ENCODE measurements at regions not wholly inside any gene's neighbourhood (a gene's known extent, or its start where the extent isn't known, plus 50 kb on each side); places are given as distances from the start of the nearest gene placed in this dataset.

DNA sequence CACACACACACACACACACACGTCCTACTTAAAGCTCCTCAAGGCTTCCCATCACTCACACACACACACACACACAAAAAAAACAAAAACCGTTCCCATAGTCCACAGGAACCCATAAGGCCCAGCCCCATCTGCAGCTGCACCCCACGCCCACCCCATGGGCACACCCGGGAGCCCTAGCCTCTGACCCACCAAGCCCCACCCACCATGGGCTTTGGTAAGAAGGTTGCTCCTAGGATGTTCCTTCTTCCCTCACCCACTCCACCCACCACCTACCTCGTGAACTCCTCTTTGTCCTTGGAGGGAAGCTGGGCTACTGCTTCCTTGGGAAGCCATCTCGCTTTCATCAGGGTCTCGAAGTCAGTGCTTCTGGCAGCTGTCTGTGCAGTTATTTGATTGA is 115.1 kb downstream of the TPRA1 start:
- H3K4me1 ChIP-seq (ENCODE audit: control insufficient read depth, insufficient read depth, low read length, poor library complexity, severe bottlenecking) = no peaks in the 10 kb centered on the region
- no peak for ATAC-seq (ENCODE audit: low read depth in 2 of 2)
- peaks cover 2% of the 10 kb centered on the region for H3K27me3 ChIP-seq (ENCODE audit: control insufficient read depth, insufficient read depth, low read length)
- Mint-ChIP-seq H3K27me3 (peaks cover 5% of the 10 kb centered on the region), H3K27ac (no peak overlapping the region), H3K4me1 (no peaks in the 10 kb centered on the region), H3K9me3 (no peaks in the 10 kb centered on the region), H3K36me3 (no peaks in the 10 kb centered on the region), H3K4me3 (no peak overlapping the region)
- no peak for DNase-seq
- H3K9me3 ChIP-seq (ENCODE audit: control insufficient read depth in 2 of 2, low read length in 2 of 2) = no peaks in the 10 kb centered on the region
- no peak overlapping the region for H3K27ac ChIP-seq (ENCODE audit: insufficient read depth, low read length, poor library complexity, severe bottlenecking)
- no peaks in the 10 kb centered on the region for H3K36me3 ChIP-seq (ENCODE audit: control insufficient read depth, insufficient read depth, low read length)
- no peak overlapping the region for H3K4me3 ChIP-seq (ENCODE audit: low read depth, low read length)

DNA sequence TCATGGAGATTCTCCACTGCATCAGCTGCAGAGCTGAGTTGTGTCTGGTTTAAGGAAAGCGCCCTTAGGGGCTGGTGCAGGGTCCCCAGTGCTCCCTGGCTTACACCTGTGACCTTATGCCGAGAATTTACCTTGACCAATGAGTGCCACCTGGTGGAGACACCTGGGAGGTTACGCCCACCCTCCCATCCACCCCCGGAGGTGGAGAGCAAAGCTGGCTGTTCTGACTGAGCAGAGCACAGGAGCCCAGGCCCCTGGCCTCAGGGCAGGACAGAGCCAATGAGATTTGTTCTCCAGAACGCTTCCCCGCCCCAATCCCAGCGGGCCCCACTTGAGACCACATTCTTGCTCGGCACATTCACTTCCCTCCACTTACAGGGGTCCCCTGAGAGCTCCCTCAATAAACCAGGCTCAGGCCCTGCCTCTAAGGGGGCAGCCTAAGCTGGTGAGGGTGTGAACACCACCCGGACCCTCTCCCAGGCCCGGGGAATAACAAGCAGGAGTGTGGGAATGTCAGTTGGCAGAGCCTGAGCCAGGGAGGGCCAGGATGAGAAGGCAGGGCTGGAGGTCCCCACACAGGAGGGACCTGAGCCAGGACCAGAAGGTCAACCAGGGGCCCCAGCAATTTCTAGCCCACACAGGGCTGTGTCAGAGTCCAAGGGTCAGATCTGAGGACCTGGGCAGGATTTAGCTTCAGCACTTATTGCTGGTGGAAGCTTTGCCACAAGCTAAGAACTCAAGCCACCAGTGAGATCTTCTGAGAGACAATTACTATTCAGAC is 117.1 kb downstream of the TPRA1 start:
- no peak overlapping the region for H3K27ac ChIP-seq (ENCODE audit: insufficient read depth, low read length, poor library complexity, severe bottlenecking)
- H3K4me3 ChIP-seq (ENCODE audit: low read depth, low read length) = no peak overlapping the region
- Mint-ChIP-seq H3K4me3 (no peak overlapping the region), H3K4me1 (no peaks in the 10 kb centered on the region), H3K27ac (no peak overlapping the region), H3K9me3 (peaks cover 0 to 2% (median 0%) of the 10 kb centered on the region in 7 donors), H3K27me3 (peaks cover 5% of the 10 kb centered on the region), H3K36me3 (no peaks in the 10 kb centered on the region)
- peaks cover 2% of the 10 kb centered on the region for H3K27me3 ChIP-seq (ENCODE audit: control insufficient read depth, insufficient read depth, low read length)
- ATAC-seq (ENCODE audit: low read depth in 2 of 2) (no peak), DNase-seq (peak in 1 of 3 donors; percentile 14)
- no peaks in the 10 kb centered on the region for H3K9me3 ChIP-seq (ENCODE audit: control insufficient read depth in 2 of 2, low read length in 2 of 2)
- H3K4me1 ChIP-seq (ENCODE audit: control insufficient read depth, insufficient read depth, low read length, poor library complexity, severe bottlenecking) = no peaks in the 10 kb centered on the region
- no peaks in the 10 kb centered on the region for H3K36me3 ChIP-seq (ENCODE audit: control insufficient read depth, insufficient read depth, low read length)

DNA sequence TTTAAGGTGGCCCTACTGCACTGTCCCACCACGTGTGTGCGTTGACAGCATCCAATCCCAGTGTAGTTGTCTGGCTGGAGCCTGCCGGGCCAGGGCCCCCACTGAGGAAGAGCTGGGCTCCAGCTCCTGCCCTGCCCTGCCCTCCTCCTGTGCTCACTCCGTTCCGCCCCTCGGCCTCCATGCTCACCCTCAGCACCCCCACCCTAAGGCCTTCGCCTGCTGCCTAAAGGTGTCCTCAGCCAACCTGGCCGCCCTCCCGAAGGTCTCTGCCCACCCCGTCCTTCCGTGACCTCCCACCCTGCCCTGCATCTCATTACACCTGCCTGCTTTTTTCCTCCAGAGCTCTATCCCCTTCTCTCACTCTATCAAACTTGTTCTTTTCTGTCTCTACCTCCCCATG is 118.0 kb downstream of the TPRA1 start:
- H3K4me1 ChIP-seq (ENCODE audit: control insufficient read depth, insufficient read depth, low read length, poor library complexity, severe bottlenecking) = no peaks in the 10 kb centered on the region
- no peak overlapping the region for H3K4me3 ChIP-seq (ENCODE audit: low read depth, low read length)
- Mint-ChIP-seq H3K36me3 (no peaks in the 10 kb centered on the region), H3K4me1 (no peaks in the 10 kb centered on the region), H3K27me3 (peaks cover 5% of the 10 kb centered on the region), H3K27ac (no peak overlapping the region), H3K4me3 (no peak overlapping the region), H3K9me3 (peaks cover 0 to 2% (median 0%) of the 10 kb centered on the region in 7 donors)
- H3K36me3 ChIP-seq (ENCODE audit: control insufficient read depth, insufficient read depth, low read length) = no peaks in the 10 kb centered on the region
- ATAC-seq (ENCODE audit: low read depth in 2 of 2) (no peak), DNase-seq (no peak)
- H3K9me3 ChIP-seq (ENCODE audit: control insufficient read depth in 2 of 2, low read length in 2 of 2) = no peaks in the 10 kb centered on the region
- no peak overlapping the region for H3K27ac ChIP-seq (ENCODE audit: insufficient read depth, low read length, poor library complexity, severe bottlenecking)
- H3K27me3 ChIP-seq (ENCODE audit: control insufficient read depth, insufficient read depth, low read length) = peaks cover 2% of the 10 kb centered on the region

DNA sequence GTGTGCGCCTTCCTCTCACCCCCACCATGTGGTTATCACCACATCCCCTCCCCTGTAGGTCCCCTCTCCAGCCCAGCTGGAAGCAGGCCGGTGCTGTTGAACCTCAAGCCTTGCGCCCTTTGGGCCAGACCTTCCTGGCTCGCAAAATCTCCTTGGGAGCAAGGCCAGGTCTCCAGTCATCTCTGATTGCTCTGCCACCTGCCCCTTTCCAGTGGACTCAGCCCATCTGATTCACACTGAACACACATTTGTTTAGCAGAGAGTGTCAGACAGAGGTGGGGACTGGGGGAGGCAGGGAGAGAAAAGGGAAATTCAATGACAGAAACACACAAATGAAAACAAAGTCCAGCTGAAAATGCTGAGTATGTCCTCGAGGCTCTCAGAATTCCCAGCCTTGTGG is 119.4 kb downstream of the TPRA1 start:
- Mint-ChIP-seq H3K27ac (no peak overlapping the region), H3K27me3 (peaks cover 5% of the 10 kb centered on the region), H3K36me3 (no peaks in the 10 kb centered on the region), H3K4me1 (no peaks in the 10 kb centered on the region), H3K9me3 (peaks cover 0 to 2% (median 0%) of the 10 kb centered on the region in 7 donors), H3K4me3 (no peak overlapping the region)
- ATAC-seq (ENCODE audit: low read depth in 2 of 2) (no peak), DNase-seq (no peak)
- H3K9me3 ChIP-seq (ENCODE audit: control insufficient read depth in 2 of 2, low read length in 2 of 2) = no peaks in the 10 kb centered on the region
- H3K36me3 ChIP-seq (ENCODE audit: control insufficient read depth, insufficient read depth, low read length) = no peaks in the 10 kb centered on the region
- H3K27me3 ChIP-seq (ENCODE audit: control insufficient read depth, insufficient read depth, low read length) = peaks cover 2% of the 10 kb centered on the region
- H3K4me3 ChIP-seq (ENCODE audit: low read depth, low read length) = no peak overlapping the region
- H3K4me1 ChIP-seq (ENCODE audit: control insufficient read depth, insufficient read depth, low read length, poor library complexity, severe bottlenecking) = no peaks in the 10 kb centered on the region
- H3K27ac ChIP-seq (ENCODE audit: insufficient read depth, low read length, poor library complexity, severe bottlenecking) = no peak overlapping the region

DNA sequence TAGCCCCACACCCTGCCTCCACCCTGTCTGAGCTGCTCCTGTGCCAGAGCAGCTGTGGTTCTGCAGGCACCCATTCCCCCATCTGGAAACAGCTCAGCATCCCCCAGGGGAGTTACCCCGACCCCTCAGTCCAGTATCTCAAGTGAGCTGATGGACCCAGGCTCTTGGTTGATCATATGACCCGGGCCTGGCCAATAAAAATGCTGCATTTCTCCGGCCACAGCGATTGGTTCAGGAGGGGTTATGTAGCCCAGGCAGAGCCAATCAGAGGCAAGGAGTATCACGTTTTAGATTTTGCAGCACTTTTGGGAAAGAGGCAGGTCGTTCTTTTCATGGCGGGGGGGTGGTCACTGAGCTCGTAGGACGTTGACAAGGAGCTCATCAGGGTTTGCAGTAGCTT is 120.8 kb downstream of the TPRA1 start:
- ATAC-seq (ENCODE audit: low read depth in 2 of 2) (no peak), DNase-seq (no peak)
- H3K9me3 Mint-ChIP-seq = peaks cover 0 to 2% (median 0%) of the 10 kb centered on the region in 7 donors
- no peak overlapping the region for H3K27ac Mint-ChIP-seq
- no peaks in the 10 kb centered on the region for H3K9me3 ChIP-seq (ENCODE audit: control insufficient read depth in 2 of 2, low read length in 2 of 2)
- H3K4me3 ChIP-seq (ENCODE audit: low read depth, low read length) = no peak overlapping the region
- H3K27me3 ChIP-seq (ENCODE audit: control insufficient read depth, insufficient read depth, low read length) = peaks cover 2% of the 10 kb centered on the region
- no peak overlapping the region for H3K4me3 Mint-ChIP-seq
- H3K27me3 Mint-ChIP-seq = peaks cover 3% of the 10 kb centered on the region
- H3K36me3 Mint-ChIP-seq = no peaks in the 10 kb centered on the region
- no peaks in the 10 kb centered on the region for H3K36me3 ChIP-seq (ENCODE audit: control insufficient read depth, insufficient read depth, low read length)
- H3K4me1 ChIP-seq (ENCODE audit: control insufficient read depth, insufficient read depth, low read length, poor library complexity, severe bottlenecking) = no peaks in the 10 kb centered on the region
- H3K27ac ChIP-seq (ENCODE audit: insufficient read depth, low read length, poor library complexity, severe bottlenecking) = no peak overlapping the region
- no peaks in the 10 kb centered on the region for H3K4me1 Mint-ChIP-seq

DNA sequence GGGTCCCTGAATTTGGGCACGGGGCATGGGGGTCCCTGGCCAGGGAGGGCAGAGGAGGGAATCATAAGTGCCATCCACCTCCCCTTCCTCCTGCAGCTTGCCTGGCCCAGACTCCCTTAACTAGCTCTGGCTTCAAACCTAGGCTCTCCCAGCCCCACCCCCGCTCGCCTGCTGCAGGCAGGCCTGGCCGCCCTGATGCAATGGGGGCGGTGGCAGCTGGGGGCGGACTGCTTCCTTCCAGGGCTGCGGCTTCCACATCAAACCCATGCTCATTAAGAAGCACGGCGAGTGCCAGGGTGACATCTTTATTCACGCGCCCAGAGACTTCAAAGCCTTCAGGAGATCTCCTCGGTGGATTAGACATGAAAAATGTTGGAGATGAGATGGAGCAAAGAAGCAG is 123.1 kb downstream of the TPRA1 start:
- DNase-seq (no peak), ATAC-seq (ENCODE audit: low read depth in 2 of 2) (no peak)
- Mint-ChIP-seq H3K4me1 (no peaks in the 10 kb centered on the region), H3K4me3 (no peak overlapping the region), H3K9me3 (peaks cover 0 to 3% (median 0%) of the 10 kb centered on the region in 7 donors), H3K27me3 (peaks cover 6% of the 10 kb centered on the region), H3K27ac (no peak overlapping the region), H3K36me3 (no peaks in the 10 kb centered on the region)
- Histone ChIP-seq H3K36me3 (ENCODE audit: control insufficient read depth, insufficient read depth, low read length) (no peaks in the 10 kb centered on the region), H3K4me1 (ENCODE audit: control insufficient read depth, insufficient read depth, low read length, poor library complexity, severe bottlenecking) (no peaks in the 10 kb centered on the region), H3K9me3 (ENCODE audit: control insufficient read depth in 2 of 2, low read length in 2 of 2) (no peaks in the 10 kb centered on the region), H3K27ac (ENCODE audit: insufficient read depth, low read length, poor library complexity, severe bottlenecking) (no peak overlapping the region), H3K4me3 (ENCODE audit: low read depth, low read length) (no peak overlapping the region), H3K27me3 (ENCODE audit: control insufficient read depth, insufficient read depth, low read length) (no peaks in the 10 kb centered on the region)

DNA sequence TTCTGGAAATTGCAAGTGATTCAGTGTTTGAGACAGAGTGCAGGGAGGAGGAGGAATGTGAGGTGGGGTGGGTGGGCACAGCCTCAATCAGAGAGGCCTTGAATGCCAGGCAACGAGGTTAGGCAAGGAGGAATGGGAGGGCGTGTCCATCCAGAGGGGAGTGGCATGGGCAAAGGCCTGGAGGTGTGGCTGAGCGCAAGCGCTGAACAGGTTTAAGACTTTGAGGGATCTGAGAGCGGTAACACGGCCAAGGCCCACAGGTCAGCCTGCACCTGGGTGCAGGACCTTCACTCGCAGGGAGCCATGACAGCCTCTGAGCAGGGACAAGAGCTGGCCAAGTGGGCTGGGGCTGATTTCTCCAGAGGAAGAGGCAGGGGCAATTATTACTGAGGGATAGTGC is 125.9 kb downstream of the TPRA1 start:
- Histone ChIP-seq H3K9me3 (ENCODE audit: control insufficient read depth in 2 of 2, low read length in 2 of 2) (no peaks in the 10 kb centered on the region), H3K4me3 (ENCODE audit: low read depth, low read length) (no peak overlapping the region), H3K27ac (ENCODE audit: insufficient read depth, low read length, poor library complexity, severe bottlenecking) (no peak overlapping the region), H3K27me3 (ENCODE audit: control insufficient read depth, insufficient read depth, low read length) (no peaks in the 10 kb centered on the region), H3K36me3 (ENCODE audit: control insufficient read depth, insufficient read depth, low read length) (no peaks in the 10 kb centered on the region), H3K4me1 (ENCODE audit: control insufficient read depth, insufficient read depth, low read length, poor library complexity, severe bottlenecking) (no peaks in the 10 kb centered on the region)
- no peaks in the 10 kb centered on the region for H3K36me3 Mint-ChIP-seq
- no peak overlapping the region for H3K27ac Mint-ChIP-seq
- ATAC-seq (ENCODE audit: low read depth in 2 of 2) (no peak), DNase-seq (no peak)
- H3K9me3 Mint-ChIP-seq = peaks cover 0 to 1% (median 0%) of the 10 kb centered on the region in 7 donors
- H3K27me3 Mint-ChIP-seq = peaks cover 10% of the 10 kb centered on the region
- no peaks in the 10 kb centered on the region for H3K4me1 Mint-ChIP-seq
- H3K4me3 Mint-ChIP-seq = no peak overlapping the region

DNA sequence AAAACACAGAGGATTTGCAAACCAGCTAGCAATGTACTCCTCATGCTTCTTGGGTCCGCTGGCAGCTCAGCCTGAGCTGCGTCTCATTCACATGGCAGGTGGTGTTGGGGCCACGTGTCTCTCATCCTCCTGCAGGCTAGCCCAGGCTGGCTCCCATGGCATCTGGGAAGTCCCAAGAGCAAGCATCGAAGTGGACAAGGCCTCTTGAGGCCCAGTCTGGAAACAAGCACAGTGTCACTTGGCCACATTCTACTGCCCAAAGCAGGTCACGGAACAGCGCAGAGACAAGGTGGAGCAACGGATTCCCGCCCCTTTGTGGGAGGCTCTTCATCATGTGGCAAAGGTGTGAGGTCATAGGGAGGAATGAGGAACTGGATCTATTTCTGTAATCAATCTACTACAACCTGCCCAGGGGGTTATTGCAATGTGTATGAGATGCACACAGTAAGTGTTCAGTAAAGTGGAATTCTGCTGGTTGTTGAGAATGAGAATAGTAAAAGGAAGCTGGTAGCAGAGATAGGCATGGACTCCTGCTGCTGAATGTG is 128.3 kb downstream of the TPRA1 start:
- H3K4me3 ChIP-seq (ENCODE audit: low read depth, low read length) = no peak overlapping the region
- H3K9me3 Mint-ChIP-seq = peaks cover 0 to 3% (median 0%) of the 10 kb centered on the region in 7 donors
- no peaks in the 10 kb centered on the region for H3K36me3 ChIP-seq (ENCODE audit: control insufficient read depth, insufficient read depth, low read length)
- DNase-seq (no peak), ATAC-seq (ENCODE audit: low read depth in 2 of 2) (no peak)
- peaks cover 0 to 3% (median 0%) of the 10 kb centered on the region in 4 donors for H3K4me1 Mint-ChIP-seq
- no peaks in the 10 kb centered on the region for H3K9me3 ChIP-seq (ENCODE audit: control insufficient read depth in 2 of 2, low read length in 2 of 2)
- H3K4me3 Mint-ChIP-seq = no peak overlapping the region
- no peaks in the 10 kb centered on the region for H3K36me3 Mint-ChIP-seq
- peaks cover 10% of the 10 kb centered on the region for H3K27me3 ChIP-seq (ENCODE audit: control insufficient read depth, insufficient read depth, low read length)
- no peaks in the 10 kb centered on the region for H3K4me1 ChIP-seq (ENCODE audit: control insufficient read depth, insufficient read depth, low read length, poor library complexity, severe bottlenecking)
- no peak overlapping the region for H3K27ac Mint-ChIP-seq
- H3K27me3 Mint-ChIP-seq = peaks cover 25% of the 10 kb centered on the region
- H3K27ac ChIP-seq (ENCODE audit: insufficient read depth, low read length, poor library complexity, severe bottlenecking) = no peak overlapping the region

Data from CD4-positive, CD25-positive, alpha-beta regulatory T cell (primary cell).